HepG2 (cell line): ENCODE measurements at regions not wholly inside any gene's neighbourhood (a gene's known extent, or its start where the extent isn't known, plus 50 kb on each side); places are given as distances from the start of the nearest gene placed in this dataset.

ENCODE experiments used
- ATAC-seq: fragments of 200-7000 bp; cut with Tn5 transposase; 3 replicates; pipeline ENCODE4 v1.9.1; 2020; ENCODE audit warnings: mild to moderate bottlenecking, moderate library complexity
- BruUV-seq: library from RNA; stranded (reverse); fragments of 400-500 nt; replicated peaks from 2 replicates; lab custom pipeline; 2021; lab: Mats Ljungman, UMichigan
- CTCF ChIA-PET: fragments of 300-600 bp; formaldehyde crosslinking; extraction: SDS; loops from one replicate; lab custom pipeline; 2021; ENCODE audit warnings: low total read pairs, inconsistent platforms, low intra/inter-chr PET ratio; lab: Yijun Ruan, JAX
- POLR2A ChIA-PET: fragments of 350-600 bp; sonication (Branson Sonifier 250); formaldehyde crosslinking; loops from one replicate; lab custom pipeline; 2020; ENCODE audit warnings: antibody characterized with exemption, inconsistent platforms; lab: Yijun Ruan, JAX
- DNase-seq: peaks from one replicate; pipeline ENCODE4 v3.0.0-alpha.2; 2015; ENCODE audit warnings: low spot score
- FAIRE-seq: peaks from 3 replicates; lab custom pipeline; 2011; peaks lifted over from hg19 to GRCh38; lab: Jason Lieb, UNC
- H2AFZ ChIP-seq: one replicate; pipeline ENCODE4 v1.6.1; 2011; ENCODE audit warnings: low read length, inconsistent platforms
- H3K27ac ChIP-seq: fragments of 300-600 bp; 3 replicates; pipeline ENCODE4 v1.8.0; 2011; ENCODE audit warnings: mixed run types, mild to moderate bottlenecking, mixed read lengths, low read length, inconsistent platforms; ENCODE audit not compliant: insufficient read depth; ENCODE audit errors: extremely low read length
- H3K27me3 ChIP-seq, 2 experiments: fragments of 200-600 bp in 1 of 2; 2 replicates in 1 of 2; 3 replicates in 1 of 2; pipeline versions ENCODE4 v1.6.0 to v1.8.0; 2011; ENCODE audit warnings: low read length in 2 of 2, mild to moderate bottlenecking in 2 of 2, moderate library complexity in 2 of 2, inconsistent platforms in 1 of 2; ENCODE audit not compliant: insufficient read depth in 2 of 2, control insufficient read depth in 1 of 2
- H3K36me3 ChIP-seq, 2 experiments: fragments of 200-600 bp in 1 of 2; replicated peaks in 1 of 2; 2 replicates in 1 of 2; 3 replicates in 1 of 2; pipeline versions ENCODE4 v1.5.1 to v1.8.0; 2011; ENCODE audit warnings: low read length in 2 of 2, inconsistent platforms in 1 of 2; ENCODE audit not compliant: insufficient read depth in 2 of 2, control insufficient read depth in 1 of 2
- H3K4me1 ChIP-seq: 2 replicates; pipeline ENCODE4 v1.5.1; 2012; ENCODE audit warnings: low read length, inconsistent platforms; ENCODE audit not compliant: insufficient read depth
- H3K4me2 ChIP-seq: 2 replicates; pipeline ENCODE4 v1.6.0; 2011; ENCODE audit warnings: low read depth, low read length, inconsistent platforms
- H3K4me3 ChIP-seq, 3 experiments: fragments of 200-600 bp in 1 of 3; sonication (generic), shearing (Covaris generic) in 1 of 3; replicated peaks in 1 of 3; 2 replicates each; pipeline ENCODE4 v1.5.1; 2011 to 2016; ENCODE audit warnings: low read length in 3 of 3, inconsistent platforms in 2 of 3, low read depth in 2 of 3, mild to moderate bottlenecking in 2 of 3, control low read depth in 1 of 3, mixed read lengths in 1 of 3; ENCODE audit not compliant: insufficient read depth in 1 of 3
- H3K79me2 ChIP-seq: one replicate; pipeline ENCODE4 v1.6.1; 2011; ENCODE audit warnings: low read length, inconsistent platforms; ENCODE audit not compliant: insufficient read depth
- H3K9ac ChIP-seq: 2 replicates; pipeline ENCODE4 v1.6.0; 2011; ENCODE audit warnings: mild to moderate bottlenecking, low read depth, low read length, inconsistent platforms; ENCODE audit not compliant: insufficient read depth
- H3K9me3 ChIP-seq: 2 replicates; pipeline ENCODE4 v1.5.1; 2012; ENCODE audit warnings: mild to moderate bottlenecking, low read length
- H4K20me1 ChIP-seq: 2 replicates; pipeline ENCODE4 v1.6.0; 2011; ENCODE audit warnings: inconsistent platforms, mild to moderate bottlenecking, low read length, moderate library complexity; ENCODE audit not compliant: insufficient read depth
- FOSL2 ChIP-seq: sonication (generic); formaldehyde crosslinking; IDR thresholded peaks from 2 replicates; pipeline ENCODE4 v1.4.0; 2020; ENCODE audit warnings: missing genetic modification reagents
- GZF1 ChIP-seq: sonication (generic); formaldehyde crosslinking; IDR thresholded peaks from 2 replicates; pipeline ENCODE4 v1.5.1; 2020; ENCODE audit warnings: mild to moderate bottlenecking, missing genetic modification reagents
- HNRNPK ChIP-seq: fragments of 200-400 bp; formaldehyde crosslinking; IDR thresholded peaks from 2 replicates; pipeline ENCODE4 v1.6.1; 2018; ENCODE audit warnings: low read length, low read depth, moderate library complexity, mild to moderate bottlenecking; ENCODE audit not compliant: poor library complexity, severe bottlenecking
- MTA1 ChIP-seq: sonication (generic); formaldehyde crosslinking; IDR thresholded peaks from 2 replicates; pipeline ENCODE4 v1.4.0; 2020; ENCODE audit warnings: missing genetic modification reagents, mild to moderate bottlenecking, borderline replicate concordance
- TGIF2 ChIP-seq: IDR thresholded peaks from 2 replicates; pipeline ENCODE4 v1.6.1; 2016; ENCODE audit warnings: control low read depth, missing compliant biosample characterization
- XBP1 ChIP-seq: sonication (generic); formaldehyde crosslinking; IDR thresholded peaks from 2 replicates; pipeline ENCODE4 v1.5.0; 2020; ENCODE audit warnings: missing genetic modification reagents
- ZNF124 ChIP-seq: sonication (generic); formaldehyde crosslinking; IDR thresholded peaks from 2 replicates; pipeline ENCODE4 v1.4.0; 2020; ENCODE audit warnings: missing genetic modification reagents
- ZNF446 ChIP-seq: sonication (generic); formaldehyde crosslinking; IDR thresholded peaks from 2 replicates; pipeline ENCODE4 v1.5.0; 2020; ENCODE audit warnings: mild to moderate bottlenecking, missing genetic modification reagents
- WGBS: methylation state at CpG from one replicate; pipeline ENCODE4 v1.1.6; 2017; ENCODE audit warnings: low lambda C conversion rate; 5-methylcytosine and 5-hydroxymethylcytosine counted together
- in situ Hi-C: cut with HindIII; loops from 2 replicates; pipeline ENCODE4 v1.10.0; 2017; ENCODE audit warnings: low pct_unique_long_range_greater_than_20kb; ENCODE audit not compliant: extremely low pct_ligation_motif_present
- intact Hi-C: fragments of 100-400 bp; cut with micrococcal nuclease; formaldehyde crosslinking; loops from one replicate; pipeline ENCODE4 v1.10.0; 2022; ENCODE audit not compliant: unreplicated experiment
- TF ChIP-seq, protein P1 (sequence below): sonication (generic); formaldehyde crosslinking; IDR thresholded peaks from 2 replicates; pipeline ENCODE4 v1.4.0; 2020; ENCODE audit warnings: missing genetic modification reagents, borderline replicate concordance
- TF ChIP-seq, protein P2 (sequence below): sonication (generic); formaldehyde crosslinking; IDR thresholded peaks from 2 replicates; pipeline ENCODE4 v1.5.0; 2020; ENCODE audit warnings: missing genetic modification reagents
- TF ChIP-seq, protein P3 (sequence below): sonication (generic); formaldehyde crosslinking; IDR thresholded peaks from 2 replicates; pipeline ENCODE4 v1.5.0; 2020; ENCODE audit warnings: missing genetic modification reagents, mild to moderate bottlenecking, borderline replicate concordance

DNA sequence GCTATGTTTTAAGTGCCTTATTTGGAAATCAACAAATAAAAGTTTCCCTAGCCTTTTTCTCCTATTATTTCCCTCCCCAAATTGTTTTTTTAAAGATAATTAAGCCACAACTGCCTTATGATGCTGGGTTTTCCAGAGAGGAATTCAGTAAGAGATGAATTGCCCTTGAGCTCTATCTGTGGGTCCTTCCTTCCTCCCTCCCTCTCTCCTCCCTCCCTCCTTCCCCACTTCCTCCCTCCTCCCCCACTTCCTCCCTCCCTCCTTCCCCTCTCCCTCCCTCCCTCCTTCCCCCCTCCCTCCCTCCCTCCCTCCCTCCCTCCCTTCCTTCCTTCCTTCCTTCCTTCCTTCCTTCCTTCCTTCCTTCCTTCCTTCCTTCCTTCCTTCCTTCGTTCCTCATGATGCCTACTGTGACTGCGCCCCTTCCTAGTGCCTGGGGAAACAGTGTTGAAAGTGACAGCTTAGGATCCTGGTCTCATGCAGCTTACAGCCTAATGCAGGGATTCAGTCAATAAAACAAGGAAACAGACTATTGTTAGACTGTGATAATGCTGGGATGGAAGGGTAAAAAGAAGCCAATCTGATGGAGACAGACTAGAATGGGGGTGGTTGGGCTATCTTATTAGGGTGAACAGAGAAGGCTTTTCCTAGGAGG is 1417.1 kb downstream of the AACS start:
- DNase-seq (no peak), ATAC-seq (no peak), FAIRE-seq (no peak)
- Histone ChIP-seq H3K27me3 (no peaks in the 10 kb centered on the region), H3K4me3 (no peak overlapping the region), H3K4me1 (no peaks in the 10 kb centered on the region), H3K27ac (no peak overlapping the region), H3K36me3 (no peaks in the 10 kb centered on the region), H3K4me2 (no peak overlapping the region), H3K9me3 (peaks cover 86% of the 10 kb centered on the region), H3K9ac (no peak overlapping the region), H3K79me2 (no peaks in the 10 kb centered on the region), H4K20me1 (no peaks in the 10 kb centered on the region), H2AFZ (no peak overlapping the region)
- 0% methylated on average over 2 of the region's 2 CpGs for WGBS
- ChIA-PET CTCF (no interaction called here), POLR2A (no interaction called here)
- no TSS peak for BruUV-seq
- no peak for TF ChIP-seq ZNF446 (CRISPR knock-in tag)
- TF ChIP-seq HNRNPK: peak; percentile 74
- in situ Hi-C loops (no loop called here), intact Hi-C loops (no loop called here)

DNA sequence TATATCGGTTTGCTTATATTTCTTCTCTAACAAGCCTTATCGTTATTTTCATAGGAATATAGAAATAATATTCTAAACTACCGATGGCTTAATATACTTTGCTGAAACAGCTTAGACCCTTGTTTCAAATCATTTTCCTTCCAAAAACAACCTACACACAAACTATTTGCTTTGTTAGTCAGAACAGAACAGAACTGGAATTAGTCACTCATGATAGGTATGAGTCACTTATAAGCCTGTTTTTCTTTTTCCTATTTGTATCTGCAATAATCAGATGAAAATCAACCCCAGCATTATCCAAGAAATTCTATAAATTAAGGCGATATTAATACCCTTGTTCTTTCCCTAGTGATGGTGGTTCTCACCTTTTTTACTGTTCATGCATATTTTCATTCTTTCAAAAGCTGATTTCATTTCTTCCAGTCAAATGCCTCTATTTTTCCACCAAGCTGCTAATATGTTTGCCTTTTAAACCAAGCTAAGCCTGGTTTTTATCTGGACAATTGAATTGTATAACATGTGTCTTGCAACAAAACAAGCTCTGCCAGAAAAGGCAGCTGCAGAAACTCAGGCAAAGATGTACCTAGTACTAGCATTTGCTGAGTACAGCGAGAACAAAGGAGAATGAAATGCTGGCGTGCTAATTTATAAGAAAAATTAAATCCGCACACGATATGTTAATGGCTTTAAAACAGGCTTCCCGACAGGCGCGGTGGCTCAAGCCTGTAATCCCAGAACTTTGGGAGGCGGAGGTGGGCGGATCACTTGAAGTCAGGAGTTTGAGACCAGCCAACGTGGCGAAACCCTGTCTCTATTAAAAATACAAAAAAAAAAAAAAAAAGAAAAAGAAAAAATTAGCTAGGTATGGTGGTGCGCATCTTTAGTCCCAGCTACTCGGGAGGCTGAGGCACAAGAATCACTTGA is 1418.2 kb downstream of the AACS start:
- H3K36me3 ChIP-seq: no peaks in the 10 kb centered on the region
- peaks cover 86% of the 10 kb centered on the region for H3K9me3 ChIP-seq
- BruUV-seq: no TSS peak
- H4K20me1 ChIP-seq: no peaks in the 10 kb centered on the region
- H3K4me3 ChIP-seq: no peak overlapping the region
- no peaks in the 10 kb centered on the region for H3K27me3 ChIP-seq
- no peak overlapping the region for H3K4me2 ChIP-seq
- H3K9ac ChIP-seq: no peak overlapping the region
- intact Hi-C loops (no loop called here), in situ Hi-C loops (no loop called here)
- H3K27ac ChIP-seq: no peak overlapping the region
- no peak overlapping the region for H2AFZ ChIP-seq
- H3K79me2 ChIP-seq: no peaks in the 10 kb centered on the region
- ATAC-seq: no peak
- DNase-seq: no peak
- WGBS: 38% methylated on average over 17 of the region's 17 CpGs
- ChIA-PET POLR2A (no interaction called here), CTCF (no interaction called here)
- H3K4me1 ChIP-seq: no peaks in the 10 kb centered on the region
- FAIRE-seq: no peak
- TF ChIP-seq XBP1 (CRISPR knock-in tag) (no peak), MTA1 (no peak), GZF1 (CRISPR knock-in tag) (no peak), FOSL2 (no peak), TGIF2 (no peak), ZNF124 (no peak)
- TF ChIP-seq, protein P1, sequence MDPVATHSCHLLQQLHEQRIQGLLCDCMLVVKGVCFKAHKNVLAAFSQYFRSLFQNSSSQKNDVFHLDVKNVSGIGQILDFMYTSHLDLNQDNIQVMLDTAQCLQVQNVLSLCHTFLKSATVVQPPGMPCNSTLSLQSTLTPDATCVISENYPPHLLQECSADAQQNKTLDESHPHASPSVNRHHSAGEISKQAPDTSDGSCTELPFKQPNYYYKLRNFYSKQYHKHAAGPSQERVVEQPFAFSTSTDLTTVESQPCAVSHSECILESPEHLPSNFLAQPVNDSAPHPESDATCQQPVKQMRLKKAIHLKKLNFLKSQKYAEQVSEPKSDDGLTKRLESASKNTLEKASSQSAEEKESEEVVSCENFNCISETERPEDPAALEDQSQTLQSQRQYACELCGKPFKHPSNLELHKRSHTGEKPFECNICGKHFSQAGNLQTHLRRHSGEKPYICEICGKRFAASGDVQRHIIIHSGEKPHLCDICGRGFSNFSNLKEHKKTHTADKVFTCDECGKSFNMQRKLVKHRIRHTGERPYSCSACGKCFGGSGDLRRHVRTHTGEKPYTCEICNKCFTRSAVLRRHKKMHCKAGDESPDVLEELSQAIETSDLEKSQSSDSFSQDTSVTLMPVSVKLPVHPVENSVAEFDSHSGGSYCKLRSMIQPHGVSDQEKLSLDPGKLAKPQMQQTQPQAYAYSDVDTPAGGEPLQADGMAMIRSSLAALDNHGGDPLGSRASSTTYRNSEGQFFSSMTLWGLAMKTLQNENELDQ: no peak
- TF ChIP-seq, protein P2, sequence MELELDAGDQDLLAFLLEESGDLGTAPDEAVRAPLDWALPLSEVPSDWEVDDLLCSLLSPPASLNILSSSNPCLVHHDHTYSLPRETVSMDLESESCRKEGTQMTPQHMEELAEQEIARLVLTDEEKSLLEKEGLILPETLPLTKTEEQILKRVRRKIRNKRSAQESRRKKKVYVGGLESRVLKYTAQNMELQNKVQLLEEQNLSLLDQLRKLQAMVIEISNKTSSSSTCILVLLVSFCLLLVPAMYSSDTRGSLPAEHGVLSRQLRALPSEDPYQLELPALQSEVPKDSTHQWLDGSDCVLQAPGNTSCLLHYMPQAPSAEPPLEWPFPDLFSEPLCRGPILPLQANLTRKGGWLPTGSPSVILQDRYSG (CRISPR knock-in tag): no peak
- TF ChIP-seq, protein P3, sequence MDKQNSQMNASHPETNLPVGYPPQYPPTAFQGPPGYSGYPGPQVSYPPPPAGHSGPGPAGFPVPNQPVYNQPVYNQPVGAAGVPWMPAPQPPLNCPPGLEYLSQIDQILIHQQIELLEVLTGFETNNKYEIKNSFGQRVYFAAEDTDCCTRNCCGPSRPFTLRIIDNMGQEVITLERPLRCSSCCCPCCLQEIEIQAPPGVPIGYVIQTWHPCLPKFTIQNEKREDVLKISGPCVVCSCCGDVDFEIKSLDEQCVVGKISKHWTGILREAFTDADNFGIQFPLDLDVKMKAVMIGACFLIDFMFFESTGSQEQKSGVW (CRISPR knock-in tag): no peak
